CD4-positive, alpha-beta T cell treated with Interleukin-4 for 4 hours (primary cell): ENCODE measurements at regions not wholly inside any gene's neighbourhood (a gene's known extent, or its start where the extent isn't known, plus 50 kb on each side); places are given as distances from the start of the nearest gene placed in this dataset.
"Not testable (repeated sequence)": the region's sequence is repeated elsewhere in the genome, so short reads cannot be mapped to it uniquely, and the experiment has no call there.

Experiments
- DNase-seq: peaks from one replicate; pipeline ENCODE4 v3.0.0-alpha.2; 2020

GRCh38 chr20:11492386-11492785 is 425.3 kb upstream of the BTBD3 start:
- DNase-seq, result no peak

GRCh38 chr20:11492846-11493245 is 424.8 kb upstream of the BTBD3 start:
- no peak for DNase-seq

- no peak for DNase-seq
These were observed 421.3 kb upstream of the BTBD3 start for GRCh38 chr20:11496380-11496779.

- DNase-seq, result no peak
These were observed 420.1 kb upstream of the BTBD3 start for GRCh38 chr20:11497545-11497944.

- DNase-seq, result no peak
These were observed 418.5 kb upstream of the BTBD3 start for GRCh38 chr20:11499101-11499634.

GRCh38 chr20:11502061-11502460 is 415.6 kb upstream of the BTBD3 start:
- DNase-seq, result no peak

- DNase-seq, result no peak
These were observed 415.0 kb upstream of the BTBD3 start for GRCh38 chr20:11502671-11503070.

GRCh38 chr20:11509776-11510175 is 407.9 kb upstream of the BTBD3 start:
- no peak for DNase-seq

GRCh38 chr20:11511821-11512220 is 405.9 kb upstream of the BTBD3 start:
- no peak for DNase-seq

- not testable (repeated sequence) for DNase-seq
These were observed 404.4 kb upstream of the BTBD3 start for GRCh38 chr20:11513241-11513745.

GRCh38 chr20:11516448-11516847 is 401.2 kb upstream of the BTBD3 start:
- no peak for DNase-seq

GRCh38 chr20:11520596-11520995 is 397.1 kb upstream of the BTBD3 start:
- DNase-seq, result no peak

- no peak for DNase-seq
These were observed 396.0 kb upstream of the BTBD3 start for GRCh38 chr20:11521476-11522365.

GRCh38 chr20:11522366-11522741 is 395.3 kb upstream of the BTBD3 start:
- no peak for DNase-seq

- DNase-seq, result no peak
These were observed 388.6 kb upstream of the BTBD3 start for GRCh38 chr20:11529047-11529446.

- DNase-seq, result no peak
These were observed 380.7 kb upstream of the BTBD3 start for GRCh38 chr20:11537032-11537431.

GRCh38 chr20:11539450-11539849 is 378.2 kb upstream of the BTBD3 start:
- no peak for DNase-seq

- no peak for DNase-seq
These were observed 377.1 kb upstream of the BTBD3 start for GRCh38 chr20:11540558-11540957.

- no peak for DNase-seq
These were observed 375.0 kb upstream of the BTBD3 start for GRCh38 chr20:11542645-11543044.

- DNase-seq, result peak; percentile 13
These were observed 373.5 kb upstream of the BTBD3 start for GRCh38 chr20:11544029-11544678.

GRCh38 chr20:11546939-11547338 is 370.8 kb upstream of the BTBD3 start:
- no peak for DNase-seq

- no peak for DNase-seq
These were observed 368.3 kb upstream of the BTBD3 start for GRCh38 chr20:11549172-11550103.
